ENCODE measurements at regions not wholly inside any gene's neighbourhood (a gene's known extent, or its start where the extent isn't known, plus 50 kb on each side); places are given as distances from the start of the nearest gene placed in this dataset.

DNA sequence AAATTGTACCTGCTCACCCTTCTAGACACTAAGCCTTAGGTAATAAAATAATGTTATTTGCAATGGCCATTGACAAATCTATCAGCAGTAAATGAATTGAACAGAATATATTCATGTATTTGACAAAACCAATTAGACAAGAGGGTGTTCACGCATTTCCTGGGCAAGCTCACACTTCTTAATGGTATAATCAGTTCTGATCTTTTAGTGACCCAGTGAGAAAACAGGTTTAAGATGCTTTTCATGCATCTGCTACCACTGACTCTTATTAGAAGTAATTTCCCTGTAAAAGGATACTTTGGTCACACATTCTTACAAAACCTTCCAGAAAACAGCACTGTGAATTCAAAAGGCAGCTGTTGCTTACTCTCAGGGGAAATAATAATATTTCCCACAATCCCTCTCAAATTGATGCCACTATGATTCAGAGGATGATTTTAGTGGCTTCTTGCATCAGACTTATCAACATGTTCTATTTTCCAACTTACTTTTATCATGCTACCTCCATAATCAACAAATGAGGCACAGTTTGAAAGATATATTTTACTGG is 313.9 kb upstream of the NWD2 start:
- TF ChIP-seq POLR2A (IDR thresholded peaks at IDR 0.05; ENCODE audit: low read length) (no peak), GATA1 (IDR thresholded peaks at IDR 0.05; ENCODE audit: low read depth, low read length) (no peak)
